Neural cell (in vitro differentiated cells): ENCODE measurements at regions not wholly inside any gene's neighbourhood (a gene's known extent, or its start where the extent isn't known, plus 50 kb on each side); places are given as distances from the start of the nearest gene placed in this dataset.

Experiments used
- H2AFZ ChIP-seq: fragments of 200-600, 300-800 bp; sonication (generic), shearing (Covaris generic); 2 replicates; pipeline ENCODE4 v1.6.0; 2014; ENCODE audit warnings: low read depth, mild to moderate bottlenecking, antibody characterized with exemption, low read length, moderate library complexity
- H3F3A ChIP-seq: fragments of 200-600 bp; shearing (Covaris generic); 2 replicates; pipeline ENCODE4 v1.6.1; 2016; ENCODE audit warnings: mild to moderate bottlenecking, moderate library complexity, mixed read lengths, antibody characterized with exemption, low read length; ENCODE audit not compliant: insufficient read depth, poor library complexity, severe bottlenecking
- H3K27ac ChIP-seq: fragments of 200-600, 300-800 bp; sonication (generic), shearing (Covaris generic); 2 replicates; pipeline ENCODE4 v1.5.1; 2014; ENCODE audit warnings: mild to moderate bottlenecking, low read length, moderate library complexity
- H3K27me3 ChIP-seq: fragments of 300-800, 200-600 bp; sonication (generic), shearing (Covaris generic); 2 replicates; pipeline ENCODE4 v1.6.0; 2014; ENCODE audit warnings: mild to moderate bottlenecking, low read depth, low read length, moderate library complexity; ENCODE audit not compliant: insufficient read depth
- H3K36me3 ChIP-seq: fragments of 300-800, 200-600 bp; sonication (generic), shearing (Covaris generic); 2 replicates; pipeline ENCODE4 v1.5.1; 2014; ENCODE audit warnings: mild to moderate bottlenecking, antibody characterized with exemption, low read length, moderate library complexity; ENCODE audit not compliant: insufficient read depth
- H3K4me2 ChIP-seq: fragments of 300-800, 200-600 bp; sonication (generic), shearing (Covaris generic); 2 replicates; pipeline ENCODE4 v1.6.0; 2014; ENCODE audit warnings: mild to moderate bottlenecking, low read length
- H3K4me3 ChIP-seq: fragments of 300-800, 200-600 bp; sonication (generic), shearing (Covaris generic); 2 replicates; pipeline ENCODE4 v1.5.1; 2014; ENCODE audit warnings: mild to moderate bottlenecking, low read length, moderate library complexity
- H3K79me2 ChIP-seq: fragments of 200-600 bp; shearing (Covaris generic); replicated peaks from 2 replicates; pipeline ENCODE4 v1.6.0; 2014; ENCODE audit warnings: mild to moderate bottlenecking, low read length, moderate library complexity; ENCODE audit not compliant: insufficient read depth
- H3K9ac ChIP-seq: fragments of 300-800, 200-600 bp; sonication (generic), shearing (Covaris generic); 2 replicates; pipeline ENCODE4 v1.6.1; 2016; ENCODE audit warnings: mild to moderate bottlenecking, low read length, mixed read lengths
- H3K9me2 ChIP-seq: fragments of 200-600 bp; shearing (Covaris generic); 2 replicates; pipeline ENCODE4 v1.6.1; 2016; ENCODE audit warnings: mild to moderate bottlenecking, low read length, mixed read lengths; ENCODE audit not compliant: insufficient read depth
- H3K9me3 ChIP-seq: fragments of 200-600, 300-800 bp; sonication (generic), shearing (Covaris generic); 2 replicates; pipeline ENCODE4 v1.6.1; 2016; ENCODE audit warnings: mild to moderate bottlenecking, mixed run types, low read length, moderate library complexity, mixed read lengths
- H4K20me1 ChIP-seq: fragments of 200-600 bp; shearing (Covaris generic); 2 replicates; pipeline ENCODE4 v1.6.1; 2016; ENCODE audit warnings: mild to moderate bottlenecking, mixed run types; ENCODE audit not compliant: insufficient read depth
- EP300 ChIP-seq: fragments of 450-650 bp; conservative IDR thresholded peaks from 2 replicates; pipeline ENCODE4 v1.6.1; 2014; ENCODE audit warnings: antibody characterized with exemption, mild to moderate bottlenecking, moderate library complexity; ENCODE audit not compliant: poor library complexity, severe bottlenecking
- EZH2 ChIP-seq: fragments of 200-600, 300-800 bp; shearing (Covaris generic), sonication (generic); IDR thresholded peaks from 2 replicates; pipeline ENCODE4 v1.6.1; 2014; ENCODE audit warnings: antibody characterized with exemption, low read length, borderline replicate concordance, mild to moderate bottlenecking; ENCODE audit not compliant: insufficient read depth, poor library complexity, severe bottlenecking
- MXI1 ChIP-seq: fragments of 450-650 bp; conservative IDR thresholded peaks from 2 replicates; pipeline ENCODE4 v1.6.1; 2014; ENCODE audit warnings: antibody characterized with exemption, mild to moderate bottlenecking; ENCODE audit not compliant: poor library complexity, severe bottlenecking
- POLR2AphosphoS5 ChIP-seq: IDR thresholded peaks from 2 replicates; pipeline ENCODE4 v1.6.1; 2012
- RAD21 ChIP-seq: fragments of 450-650 bp; conservative IDR thresholded peaks from 2 replicates; pipeline ENCODE4 v1.6.1; 2014; ENCODE audit warnings: antibody characterized with exemption, mild to moderate bottlenecking, moderate library complexity
- REST ChIP-seq: IDR thresholded peaks from 2 replicates; pipeline ENCODE4 v1.6.1; 2012; ENCODE audit warnings: borderline replicate concordance
- SMC3 ChIP-seq: fragments of 450-650 bp; conservative IDR thresholded peaks from 2 replicates; pipeline ENCODE4 v1.6.1; 2014; ENCODE audit warnings: antibody characterized with exemption, mild to moderate bottlenecking, moderate library complexity; ENCODE audit not compliant: poor library complexity
- TAF1 ChIP-seq: IDR thresholded peaks from 2 replicates; pipeline ENCODE4 v1.6.1; 2012; ENCODE audit warnings: low read depth
- TF ChIP-seq, protein P1 (sequence below): fragments of 450-650 bp; IDR thresholded peaks from 2 replicates; pipeline ENCODE4 v1.5.1; 2014; ENCODE audit warnings: antibody characterized with exemption, mild to moderate bottlenecking, moderate library complexity; ENCODE audit not compliant: poor library complexity, severe bottlenecking

GRCh38 chr10:130489891-130490290 lies 353.7 kb downstream of the GLRX3 start:
- no peaks in the 10 kb centered on the region for H4K20me1 ChIP-seq
- no peak overlapping the region for H2AFZ ChIP-seq
- no peaks in the 10 kb centered on the region for H3K9me3 ChIP-seq
- no peak overlapping the region for H3K4me2 ChIP-seq
- H3K9me2 ChIP-seq, result no peaks in the 10 kb centered on the region
- H3K27me3 ChIP-seq, result peaks cover 22% of the 10 kb centered on the region
- no peak overlapping the region for H3K9ac ChIP-seq
- H3F3A ChIP-seq, result no peaks in the 10 kb centered on the region
- TF ChIP-seq POLR2AphosphoS5, result no peak
- TF ChIP-seq REST, result no peak
- no peaks in the 10 kb centered on the region for H3K79me2 ChIP-seq
- no peaks in the 10 kb centered on the region for H3K36me3 ChIP-seq
- H3K27ac ChIP-seq, result no peak overlapping the region
- no peak overlapping the region for H3K4me3 ChIP-seq

DNA sequence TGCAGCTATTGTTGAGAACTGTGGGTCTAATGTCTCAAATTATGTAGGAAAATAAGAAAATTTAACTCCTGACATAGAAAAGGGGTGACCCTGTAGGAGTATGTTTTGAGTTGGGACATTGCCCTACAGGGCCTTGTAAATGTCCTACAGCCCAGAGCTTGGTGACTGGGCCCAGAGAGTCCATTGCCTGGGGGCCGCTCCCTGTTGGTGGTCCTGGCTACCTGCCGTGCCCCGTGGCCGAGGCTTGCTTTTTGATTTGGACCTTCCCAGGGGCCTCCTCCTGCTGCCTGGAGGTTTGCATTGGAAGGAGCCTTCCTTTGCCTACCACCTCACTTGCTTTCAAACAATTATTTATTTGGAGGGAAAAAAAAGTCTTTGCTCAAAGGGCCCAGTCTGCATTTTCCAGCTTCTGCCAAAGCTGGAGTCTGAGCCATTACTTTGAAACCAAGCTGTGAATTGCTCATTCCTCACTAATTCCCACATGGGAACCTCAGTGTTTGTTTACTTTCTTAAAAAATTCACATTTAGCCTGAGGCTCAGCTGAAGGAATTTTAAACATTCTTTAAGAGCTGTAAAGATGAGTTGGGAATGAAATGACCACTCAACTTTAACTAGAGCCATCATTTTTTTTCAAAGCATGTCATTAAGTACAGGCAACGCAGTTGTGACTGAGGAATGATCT lies 355.0 kb downstream of the GLRX3 start:
- Histone ChIP-seq H3K9me3 (no peaks in the 10 kb centered on the region), H3K4me3 (no peak overlapping the region), H3K79me2 (no peaks in the 10 kb centered on the region), H3K27ac (no peak overlapping the region), H3F3A (no peaks in the 10 kb centered on the region), H2AFZ (no peak overlapping the region), H3K27me3 (peaks cover 20% of the 10 kb centered on the region), H3K36me3 (no peaks in the 10 kb centered on the region), H3K9ac (no peak overlapping the region), H3K9me2 (no peaks in the 10 kb centered on the region), H4K20me1 (no peaks in the 10 kb centered on the region), H3K4me2 (no peak overlapping the region)
- TF ChIP-seq TAF1, result no peak

GRCh38 chr10:130491693-130492050 lies 355.5 kb downstream of the GLRX3 start:
- TF ChIP-seq RAD21 (no peak), EZH2 (no peak), SMC3 (no peak), MXI1 (no peak), EP300 (no peak), TAF1 (no peak), POLR2AphosphoS5 (no peak)
- TF ChIP-seq, protein P1, sequence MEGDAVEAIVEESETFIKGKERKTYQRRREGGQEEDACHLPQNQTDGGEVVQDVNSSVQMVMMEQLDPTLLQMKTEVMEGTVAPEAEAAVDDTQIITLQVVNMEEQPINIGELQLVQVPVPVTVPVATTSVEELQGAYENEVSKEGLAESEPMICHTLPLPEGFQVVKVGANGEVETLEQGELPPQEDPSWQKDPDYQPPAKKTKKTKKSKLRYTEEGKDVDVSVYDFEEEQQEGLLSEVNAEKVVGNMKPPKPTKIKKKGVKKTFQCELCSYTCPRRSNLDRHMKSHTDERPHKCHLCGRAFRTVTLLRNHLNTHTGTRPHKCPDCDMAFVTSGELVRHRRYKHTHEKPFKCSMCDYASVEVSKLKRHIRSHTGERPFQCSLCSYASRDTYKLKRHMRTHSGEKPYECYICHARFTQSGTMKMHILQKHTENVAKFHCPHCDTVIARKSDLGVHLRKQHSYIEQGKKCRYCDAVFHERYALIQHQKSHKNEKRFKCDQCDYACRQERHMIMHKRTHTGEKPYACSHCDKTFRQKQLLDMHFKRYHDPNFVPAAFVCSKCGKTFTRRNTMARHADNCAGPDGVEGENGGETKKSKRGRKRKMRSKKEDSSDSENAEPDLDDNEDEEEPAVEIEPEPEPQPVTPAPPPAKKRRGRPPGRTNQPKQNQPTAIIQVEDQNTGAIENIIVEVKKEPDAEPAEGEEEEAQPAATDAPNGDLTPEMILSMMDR, result no peak
- no peak overlapping the region for H2AFZ ChIP-seq
- no peak overlapping the region for H3K9ac ChIP-seq
- no peaks in the 10 kb centered on the region for H3K9me2 ChIP-seq
- no peaks in the 10 kb centered on the region for H4K20me1 ChIP-seq
- peaks cover 15% of the 10 kb centered on the region for H3K27me3 ChIP-seq
- no peaks in the 10 kb centered on the region for H3K79me2 ChIP-seq
- H3K27ac ChIP-seq, result no peak overlapping the region
- no peaks in the 10 kb centered on the region for H3F3A ChIP-seq
- H3K4me3 ChIP-seq, result no peak overlapping the region
- H3K4me2 ChIP-seq, result no peak overlapping the region
- H3K36me3 ChIP-seq, result no peaks in the 10 kb centered on the region
- no peaks in the 10 kb centered on the region for H3K9me3 ChIP-seq
